ENCODE measurements at regions not wholly inside any gene's neighbourhood (a gene's known extent, or its start where the extent isn't known, plus 50 kb on each side); places are given as distances from the start of the nearest gene placed in this dataset.
"Not testable (repeated sequence)": the region's sequence is repeated elsewhere in the genome, so short reads cannot be mapped to it uniquely, and the experiment has no call there.

GRCh38 chr1:172839639-172840038, 180.7 kb downstream of the FASLG start:
- DNase-seq: not testable (repeated sequence)

GRCh38 chr1:172843444-172843843, 184.5 kb downstream of the FASLG start:
- no peak for DNase-seq

GRCh38 chr1:172845371-172845770, 186.5 kb downstream of the FASLG start:
- DNase-seq: no peak

- DNase-seq: no peak
Measured at GRCh38 chr1:172845865-172846264, 187.0 kb downstream of the FASLG start.

GRCh38 chr1:172847814-172848213, 188.9 kb downstream of the FASLG start:
- not testable (repeated sequence) for DNase-seq

- no peak for DNase-seq
Measured at GRCh38 chr1:172849653-172850052, 190.8 kb downstream of the FASLG start.

- no peak for DNase-seq
Measured at GRCh38 chr1:172851077-172851476, 192.2 kb downstream of the FASLG start.

- no peak for DNase-seq
Measured at GRCh38 chr1:172851856-172852255, 193.0 kb downstream of the FASLG start.

GRCh38 chr1:172855983-172856382, 194.8 kb downstream of the TNFSF18 start:
- not testable (repeated sequence) for DNase-seq

- no peak for DNase-seq
Measured at GRCh38 chr1:172863031-172863430, 187.7 kb downstream of the TNFSF18 start.

- no peak for DNase-seq
Measured at GRCh38 chr1:172867216-172867818, 183.4 kb downstream of the TNFSF18 start.

- DNase-seq: no peak
Measured at GRCh38 chr1:172870901-172871606, 179.7 kb downstream of the TNFSF18 start.

- DNase-seq: no peak
Measured at GRCh38 chr1:172874950-172875349, 175.8 kb downstream of the TNFSF18 start.

- DNase-seq: no peak
Measured at GRCh38 chr1:172875892-172876291, 174.8 kb downstream of the TNFSF18 start.

- no peak for DNase-seq
Measured at GRCh38 chr1:172882385-172882784, 168.4 kb downstream of the TNFSF18 start.

GRCh38 chr1:172882791-172883386, 167.9 kb downstream of the TNFSF18 start:
- DNase-seq: no peak

- DNase-seq: no peak
Measured at GRCh38 chr1:172883387-172883791, 167.4 kb downstream of the TNFSF18 start.

GRCh38 chr1:172883844-172884243, 166.9 kb downstream of the TNFSF18 start:
- DNase-seq: no peak

GRCh38 chr1:172885411-172885810, 165.3 kb downstream of the TNFSF18 start:
- no peak for DNase-seq

GRCh38 chr1:172885971-172886370, 164.8 kb downstream of the TNFSF18 start:
- no peak for DNase-seq

- DNase-seq: no peak
Measured at GRCh38 chr1:172887162-172887561, 163.6 kb downstream of the TNFSF18 start.

GRCh38 chr1:172893146-172893841, 157.4 kb downstream of the TNFSF18 start:
- no peak for DNase-seq

- no peak for DNase-seq
Measured at GRCh38 chr1:172894349-172895049, 156.2 kb downstream of the TNFSF18 start.
